ENCODE measurements at regions not wholly inside any gene's neighbourhood (a gene's known extent, or its start where the extent isn't known, plus 50 kb on each side); places are given as distances from the start of the nearest gene placed in this dataset.
"Not testable (repeated sequence)": the region's sequence is repeated elsewhere in the genome, so short reads cannot be mapped to it uniquely, and the experiment has no call there.

DNA sequence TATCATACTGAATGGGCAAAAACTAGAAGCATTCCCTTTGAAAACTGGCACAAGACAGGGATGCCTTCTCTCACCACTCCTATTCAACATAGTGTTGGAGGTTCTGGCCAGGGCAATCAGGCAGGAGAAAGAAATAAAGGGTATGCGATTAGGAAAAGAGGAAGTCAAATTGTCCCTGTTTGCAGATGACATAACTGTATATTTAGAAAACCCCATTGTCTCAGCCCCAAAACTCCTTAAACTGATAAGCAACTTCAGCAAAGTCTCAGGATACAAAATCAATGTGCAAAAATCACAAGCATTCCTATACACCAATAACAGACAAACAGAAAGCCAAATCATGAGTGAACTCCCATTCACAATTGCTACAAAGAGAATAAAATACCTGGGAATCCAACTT lies 52.5 kb upstream of the CCDC71L start:
- not testable (repeated sequence) for DNase-seq (ENCODE audit: low read depth); H3K4me3 ChIP-seq (ENCODE audit: low read depth, low read length)

- H3K4me3 ChIP-seq (ENCODE audit: low read depth, low read length); DNase-seq (ENCODE audit: low read depth): not testable (repeated sequence)
Observed at GRCh38 chr7:106714590-106715442, 53.9 kb upstream of the CCDC71L start.

DNA sequence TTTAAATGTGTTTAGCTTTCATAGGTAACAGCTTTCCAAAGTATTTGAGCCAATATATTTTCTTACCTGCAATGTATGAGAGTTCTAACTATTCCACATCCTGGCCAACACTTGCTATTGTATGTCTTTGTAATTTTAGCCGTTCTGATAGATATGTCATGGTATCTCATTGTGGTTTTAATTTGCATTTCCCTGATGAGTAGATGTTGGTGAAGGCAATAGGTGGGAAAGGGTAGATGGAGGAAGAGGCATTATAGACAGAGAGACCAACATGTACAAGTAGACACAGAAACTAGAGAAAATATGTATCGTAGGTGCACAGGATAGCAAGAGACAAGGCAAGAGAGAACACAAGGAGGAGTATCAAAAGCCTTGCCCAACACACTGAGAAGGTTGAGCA lies 54.8 kb upstream of the CCDC71L start:
- H3K4me3 ChIP-seq (ENCODE audit: low read depth, low read length), result no peak overlapping the region
- no peak for TF ChIP-seq CTCF (IDR thresholded peaks at IDR 0.05; ENCODE audit: control insufficient read depth, extremely low read depth, insufficient read depth)
- no peak for DNase-seq (ENCODE audit: low read depth)

- TF ChIP-seq CTCF (IDR thresholded peaks at IDR 0.05; ENCODE audit: control insufficient read depth, extremely low read depth, insufficient read depth), result no peak
- DNase-seq (ENCODE audit: low read depth), result no peak
- no peak overlapping the region for H3K4me3 ChIP-seq (ENCODE audit: low read depth, low read length)
Observed at GRCh38 chr7:106717254-106717954, 56.4 kb upstream of the CCDC71L start.

DNA sequence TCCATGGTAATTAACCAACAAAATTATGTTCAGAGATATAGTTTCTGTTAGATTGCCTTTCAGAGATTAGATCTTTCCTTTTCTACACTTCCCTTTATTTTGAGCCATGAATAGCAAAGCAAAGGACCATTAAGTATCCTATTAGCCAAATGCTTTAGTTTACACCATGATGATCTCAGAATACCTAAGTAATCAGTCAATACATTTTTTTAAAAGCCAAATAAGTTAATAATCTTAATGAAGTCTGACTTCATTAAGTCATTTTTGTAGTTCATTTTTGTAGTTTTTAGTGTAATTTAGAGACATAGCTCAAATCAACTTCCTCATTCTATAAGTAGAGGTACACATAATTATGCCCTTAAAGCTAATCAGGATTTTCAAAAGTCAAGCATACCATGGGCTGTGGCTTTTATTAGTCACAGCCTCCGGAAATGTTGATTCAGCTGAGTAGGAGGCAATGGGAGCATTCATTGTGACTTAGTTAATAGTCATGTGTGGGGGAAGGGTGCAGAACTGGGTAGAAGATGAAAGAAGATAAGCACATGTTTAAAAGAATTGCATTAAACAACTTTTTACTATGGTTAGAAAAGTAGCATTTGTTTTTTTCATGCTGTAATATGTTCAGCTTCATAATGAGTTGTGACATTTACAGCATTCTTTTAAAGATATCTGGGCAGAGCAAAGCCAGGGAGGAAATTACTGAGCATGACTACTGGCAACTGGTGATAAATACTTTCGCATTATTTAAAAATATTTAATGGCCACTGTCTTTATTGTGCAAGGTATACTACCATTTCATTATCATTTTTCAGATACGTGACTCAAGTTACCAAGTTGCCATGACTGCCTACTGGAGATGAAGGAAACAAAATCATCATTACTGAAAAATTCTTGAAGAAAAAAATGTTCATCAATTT lies 57.3 kb upstream of the CCDC71L start:
- DNase-seq (ENCODE audit: low read depth), result no peak
- TF ChIP-seq CTCF (IDR thresholded peaks at IDR 0.05; ENCODE audit: control insufficient read depth, extremely low read depth, insufficient read depth), result no peak
- H3K4me3 ChIP-seq (ENCODE audit: low read depth, low read length), result no peak overlapping the region

DNA sequence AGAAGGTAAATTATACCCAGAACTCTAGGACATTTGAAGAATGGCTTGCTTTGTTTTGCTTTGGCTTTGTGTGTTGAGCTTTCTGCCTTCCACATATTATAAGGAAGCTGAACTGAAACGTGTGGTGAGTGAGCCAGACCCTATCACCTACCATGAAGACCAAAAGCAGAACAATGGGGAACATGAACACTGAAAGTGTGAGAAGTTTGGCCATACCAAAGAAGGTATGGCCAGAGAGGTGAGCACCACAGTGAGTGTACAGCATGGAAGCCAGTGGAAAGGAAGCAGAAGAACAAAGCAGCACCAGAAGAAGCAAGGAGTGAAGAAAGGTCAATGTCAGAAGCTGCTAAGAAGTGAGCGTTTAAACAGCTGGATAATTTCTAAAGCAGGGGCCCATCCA lies 59.7 kb upstream of the CCDC71L start:
- DNase-seq (ENCODE audit: low read depth), result no peak
- TF ChIP-seq CTCF (IDR thresholded peaks at IDR 0.05; ENCODE audit: control insufficient read depth, extremely low read depth, insufficient read depth), result no peak
- no peak overlapping the region for H3K4me3 ChIP-seq (ENCODE audit: low read depth, low read length)

DNA sequence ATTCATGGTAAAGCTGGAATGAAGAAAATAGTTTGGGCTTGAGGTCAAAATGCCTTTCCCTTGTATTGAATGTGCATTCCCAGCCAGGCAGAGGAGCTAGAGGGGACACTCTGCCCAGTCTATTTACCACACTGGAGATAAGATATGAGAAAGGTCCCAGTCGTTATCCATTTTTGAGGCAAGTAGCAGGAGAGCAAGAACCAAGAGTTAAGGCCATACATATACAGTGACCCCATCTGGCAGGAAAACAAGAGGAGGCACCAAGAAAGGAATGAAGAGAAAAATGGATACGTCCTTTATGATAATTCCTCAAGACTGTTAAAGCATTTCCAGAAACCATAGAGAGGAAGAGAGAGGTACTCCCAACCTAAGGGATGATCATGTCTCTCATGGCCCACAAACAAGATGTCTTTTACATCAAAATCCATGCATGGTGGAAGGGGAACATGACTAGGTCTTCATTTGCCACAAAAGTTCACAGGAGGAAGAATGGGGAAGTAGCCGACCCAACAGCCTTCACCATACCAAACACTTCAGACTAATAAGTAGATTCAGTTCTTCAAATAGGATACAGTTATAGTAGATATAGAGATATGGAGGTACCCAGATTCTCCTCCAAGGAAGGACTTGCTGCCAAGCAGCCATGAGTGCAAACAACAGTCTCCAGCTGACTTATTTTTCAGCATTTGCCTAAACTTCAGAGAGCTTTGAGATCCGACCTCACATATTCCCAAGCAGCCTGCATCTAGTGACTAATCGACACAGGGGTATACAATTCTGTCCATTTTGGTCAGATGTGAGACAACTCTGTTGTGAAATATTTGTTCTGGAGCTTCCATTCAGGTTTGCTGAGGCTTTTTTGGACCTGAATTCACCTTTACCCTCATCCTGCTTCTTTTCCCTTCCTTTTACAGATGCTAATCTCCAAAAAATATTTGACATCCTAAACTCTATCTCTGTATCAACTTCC lies 61.1 kb upstream of the CCDC71L start:
- DNase-seq (ENCODE audit: low read depth), result no peak
- TF ChIP-seq CTCF (IDR thresholded peaks at IDR 0.05; ENCODE audit: control insufficient read depth, extremely low read depth, insufficient read depth), result no peak
- H3K4me3 ChIP-seq (ENCODE audit: low read depth, low read length), result no peak overlapping the region
